ENCODE measurements at regions not wholly inside any gene's neighbourhood (a gene's known extent, or its start where the extent isn't known, plus 50 kb on each side); places are given as distances from the start of the nearest gene placed in this dataset.
A peak's percentile ranks its signal among the peaks of the same experiment; 100 is the strongest.

DNA sequence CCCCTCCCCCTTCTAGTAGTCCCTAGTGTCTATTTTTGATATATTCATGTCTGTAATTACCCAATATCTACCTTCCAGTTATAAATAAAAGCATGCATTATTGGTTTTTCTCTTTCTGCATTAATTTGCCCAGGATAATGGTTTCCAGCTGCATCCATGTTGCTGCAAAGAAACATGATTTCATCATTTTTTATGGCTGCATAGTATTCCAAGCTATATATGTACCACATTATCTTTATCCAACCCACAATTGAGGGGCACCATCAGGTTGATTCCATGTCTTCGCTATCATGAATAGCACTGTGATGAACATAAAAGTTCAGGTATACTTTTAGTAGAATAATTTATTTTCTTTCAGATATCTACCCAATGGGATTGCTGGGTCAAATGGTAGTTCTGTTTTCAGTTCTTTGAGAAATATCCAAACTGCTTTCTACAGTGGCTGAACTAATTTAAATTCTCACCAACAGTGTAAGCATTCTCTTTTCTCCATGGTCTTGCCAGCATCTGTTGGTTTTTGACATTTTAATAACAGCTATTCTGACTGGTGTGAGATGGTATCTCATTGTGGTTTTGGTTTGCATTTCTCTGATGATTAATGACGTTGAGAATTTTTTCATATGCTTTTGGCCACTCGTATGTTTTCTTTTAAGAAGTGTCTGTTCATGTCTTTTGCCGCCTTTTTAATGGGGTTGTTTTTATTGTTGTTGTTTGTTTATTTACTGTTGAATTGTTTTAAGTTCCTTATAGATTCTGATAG, 746.1 kb upstream of the MEF2C start:
- no peak for DNase-seq (ENCODE audit: low spot score)

DNA sequence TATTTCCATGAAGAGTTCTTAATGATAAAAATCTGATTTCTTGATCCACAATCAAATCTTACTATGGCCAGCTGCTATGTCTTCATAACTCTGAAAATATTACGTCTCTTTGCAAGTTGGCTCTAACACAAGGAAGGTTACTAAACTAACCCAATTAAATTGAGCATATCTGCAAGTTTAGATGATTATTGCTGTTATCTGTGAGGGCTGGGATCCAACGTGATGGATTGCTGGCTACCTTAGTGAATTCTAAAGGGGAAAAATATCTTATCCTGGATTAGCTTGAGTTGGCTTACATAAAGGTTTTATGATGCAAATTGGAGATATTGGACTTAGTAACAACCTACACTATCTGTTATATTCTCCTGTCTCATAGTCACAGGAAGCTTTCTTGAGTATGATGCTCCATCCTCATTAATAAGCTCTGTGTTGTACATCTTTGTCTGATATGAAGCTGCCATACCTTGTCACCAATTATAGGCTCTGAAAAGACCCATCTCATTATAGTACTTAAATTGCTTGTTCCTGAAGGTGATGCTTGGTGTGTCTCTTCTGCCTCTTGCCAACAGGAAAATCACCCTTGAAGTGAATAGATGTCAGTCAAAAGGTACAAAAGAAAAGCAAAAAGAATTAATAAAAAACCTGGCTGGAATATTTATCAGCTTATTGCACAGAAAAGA, 733.0 kb upstream of the MEF2C start:
- no peak for DNase-seq (ENCODE audit: low spot score)

DNA sequence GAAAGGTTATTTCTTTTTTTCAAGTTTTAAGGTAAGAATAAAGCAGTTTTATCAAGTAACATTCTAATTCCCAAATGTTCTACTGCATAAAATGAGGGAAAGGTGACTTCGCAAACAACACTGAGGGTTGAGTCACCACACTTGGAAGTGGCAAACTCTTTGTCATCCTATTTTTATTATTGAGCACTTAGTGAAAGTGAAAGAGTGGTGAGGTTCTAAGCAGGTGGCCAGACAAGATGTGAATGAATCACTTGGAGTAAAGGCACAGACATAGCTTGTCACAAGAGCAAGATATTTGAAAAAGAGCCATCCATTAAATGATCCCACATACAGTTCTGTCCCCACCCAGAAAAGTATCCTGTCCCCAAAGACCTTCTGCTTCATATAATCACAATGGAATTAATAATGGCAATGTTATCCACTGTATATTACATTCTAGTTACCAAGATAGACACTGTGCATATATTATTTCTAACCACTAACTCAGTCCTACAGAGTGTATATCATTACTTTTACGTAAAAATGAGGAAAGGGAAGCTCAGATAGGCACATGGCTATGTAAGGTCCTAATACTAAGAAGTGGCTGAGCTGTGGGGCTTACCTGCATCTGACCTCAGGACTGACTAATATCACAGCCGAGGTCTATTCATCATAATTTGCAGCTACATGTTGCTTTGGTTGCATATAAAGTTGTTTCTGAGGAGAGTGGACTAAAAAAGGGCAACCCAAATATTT, 730.4 kb upstream of the MEF2C start:
- DNase-seq (ENCODE audit: low spot score) = no peak

- no peak for DNase-seq (ENCODE audit: low spot score)
These were observed 724.1 kb upstream of the MEF2C start for GRCh38 chr5:89606939-89607534.

DNA sequence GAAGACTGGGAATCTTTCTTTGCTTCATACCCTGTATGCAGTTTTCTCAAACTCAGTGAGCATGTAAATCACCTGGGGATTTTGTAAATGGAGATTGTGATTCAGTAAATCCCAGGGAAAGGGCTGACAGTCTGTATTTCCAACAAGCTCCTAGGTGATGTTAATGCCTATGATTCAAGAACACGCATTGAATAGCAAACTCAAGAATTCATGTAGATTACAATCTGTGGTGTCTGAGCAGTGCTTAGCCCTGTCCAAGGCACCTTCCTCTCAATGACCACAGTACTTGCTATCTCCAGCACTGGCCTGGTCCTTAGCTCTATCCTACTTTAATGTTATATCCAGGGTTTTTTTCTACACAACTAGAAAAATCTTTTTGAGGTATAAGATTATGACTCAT, 721.4 kb upstream of the MEF2C start:
- no peak for DNase-seq (ENCODE audit: low spot score)

- DNase-seq (ENCODE audit: low spot score) = no peak
These were observed 718.9 kb upstream of the MEF2C start for GRCh38 chr5:89601880-89602279.

DNA sequence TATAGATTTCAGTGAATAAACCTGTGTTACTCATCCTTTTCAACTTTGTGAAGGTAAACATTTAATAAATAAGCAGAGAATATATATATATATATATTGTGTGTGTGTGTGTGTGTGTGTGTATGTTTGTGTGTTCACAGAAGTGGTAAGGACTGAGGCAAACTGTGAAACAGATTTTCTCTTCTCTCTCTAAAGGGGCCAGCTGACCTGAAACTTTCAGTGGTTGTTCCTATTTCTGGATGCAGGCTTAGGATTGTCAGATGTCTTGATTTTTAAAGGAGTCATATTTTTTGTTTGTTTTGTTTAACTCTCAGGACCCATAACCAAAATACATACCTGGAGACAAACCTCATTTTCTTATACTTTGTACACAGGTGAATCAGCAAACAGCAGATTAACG, 714.9 kb upstream of the MEF2C start:
- DNase-seq (ENCODE audit: low spot score) = no peak

- DNase-seq (ENCODE audit: low spot score) = no peak
These were observed 713.8 kb upstream of the MEF2C start for GRCh38 chr5:89596821-89597220.

DNA sequence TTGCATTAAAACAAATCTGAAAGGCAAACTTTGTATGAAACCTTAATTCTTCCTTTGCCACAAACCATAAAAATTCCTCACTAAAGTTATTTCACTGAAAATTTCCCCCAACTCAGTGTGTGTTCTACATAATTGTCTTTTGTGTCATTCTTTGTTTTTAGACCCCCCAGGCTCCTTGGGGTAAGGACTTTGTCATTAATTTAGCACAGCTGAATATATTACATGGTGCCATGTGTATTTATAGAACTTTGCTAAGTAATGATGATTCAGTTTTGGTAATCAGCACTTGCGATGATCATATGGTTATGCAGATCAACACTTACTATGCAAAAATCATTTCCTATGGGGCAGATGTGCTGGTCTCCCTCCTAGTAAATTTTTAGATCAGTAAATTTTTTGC, 712.1 kb upstream of the MEF2C start:
- no peak for DNase-seq (ENCODE audit: low spot score)

GRCh38 chr5:89584339-89584956, 701.5 kb upstream of the MEF2C start:
- peak; percentile 22 for DNase-seq (ENCODE audit: low spot score)

GRCh38 chr5:89583534-89583933, 700.5 kb upstream of the MEF2C start:
- DNase-seq (ENCODE audit: low spot score) = no peak

DNA sequence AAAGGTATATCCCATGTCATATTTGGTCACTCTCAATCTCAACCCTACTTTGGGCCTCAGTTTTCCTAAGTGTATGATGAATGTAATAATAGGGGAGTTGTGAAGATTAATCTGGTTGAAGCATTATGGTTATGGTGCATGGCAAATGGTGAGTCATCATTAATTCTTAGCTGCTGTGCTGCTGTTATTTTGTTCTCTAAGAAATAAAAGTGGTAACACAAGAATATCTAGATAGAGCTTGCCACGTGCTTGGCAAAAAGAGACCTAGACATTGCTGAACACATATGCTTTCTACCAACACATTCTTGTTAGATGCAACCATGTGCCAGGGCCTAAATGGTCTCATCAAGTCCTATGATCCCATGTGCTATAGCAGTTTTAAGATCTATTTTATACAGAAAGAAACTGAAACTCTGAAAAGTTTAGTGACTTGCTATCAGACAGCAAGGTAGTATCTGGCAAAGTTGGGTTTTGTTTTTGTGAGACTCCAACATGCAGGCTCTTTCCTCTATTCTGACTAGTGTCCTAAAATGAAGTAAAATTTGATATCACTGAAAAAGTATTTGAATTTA, 699.9 kb upstream of the MEF2C start:
- no peak for DNase-seq (ENCODE audit: low spot score)

GRCh38 chr5:89580976-89581375, 698.0 kb upstream of the MEF2C start:
- DNase-seq (ENCODE audit: low spot score) = no peak

- DNase-seq (ENCODE audit: low spot score) = no peak
These were observed 692.3 kb upstream of the MEF2C start for GRCh38 chr5:89575319-89575718.

GRCh38 chr5:89573345-89573744, 690.4 kb upstream of the MEF2C start:
- DNase-seq (ENCODE audit: low spot score) = no peak

GRCh38 chr5:89572696-89573095, 689.7 kb upstream of the MEF2C start:
- DNase-seq (ENCODE audit: low spot score) = no peak

GRCh38 chr5:89570557-89570956, 687.6 kb upstream of the MEF2C start:
- DNase-seq (ENCODE audit: low spot score) = no peak

- DNase-seq (ENCODE audit: low spot score) = no peak
These were observed 683.4 kb upstream of the MEF2C start for GRCh38 chr5:89566340-89566739.

DNA sequence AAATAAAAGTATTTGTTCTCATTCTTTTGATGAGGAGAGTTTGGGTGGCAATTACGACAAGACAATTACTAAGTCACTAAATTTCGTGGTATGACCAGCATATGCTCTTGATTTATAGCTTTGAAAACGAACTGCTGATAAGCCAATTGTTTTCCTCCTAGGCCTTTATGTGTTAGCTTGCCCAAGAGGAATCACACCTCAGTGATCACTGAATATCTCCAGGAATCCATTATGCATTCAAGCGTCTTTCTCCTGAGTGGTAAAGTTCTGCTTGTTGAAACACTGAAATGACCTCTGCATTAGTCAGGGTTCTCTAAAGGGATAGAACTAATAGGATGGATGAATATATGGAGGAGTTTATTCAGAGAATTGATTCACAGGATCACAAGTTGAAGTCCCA, 677.7 kb upstream of the MEF2C start:
- DNase-seq (ENCODE audit: low spot score) = no peak

- DNase-seq (ENCODE audit: low spot score) = peak; percentile 48
These were observed 673.4 kb upstream of the MEF2C start for GRCh38 chr5:89556215-89556913.

- DNase-seq (ENCODE audit: low spot score) = no peak
These were observed 663.7 kb upstream of the MEF2C start for GRCh38 chr5:89546657-89547056.
